Medulla oblongata (tissue), 1 donor: ENCODE measurements at regions not wholly inside any gene's neighbourhood (a gene's known extent, or its start where the extent isn't known, plus 50 kb on each side); places are given as distances from the start of the nearest gene placed in this dataset.

Experiments used
- DNase-seq: peaks from one replicate; pipeline ENCODE4 v3.0.0-alpha.2; 2015; ENCODE audit errors: extremely low spot score

- DNase-seq: no peak
Observed at GRCh38 chr1:116262207-116262994, 110.6 kb upstream of the ATP1A1 start.

- DNase-seq: no peak
Observed at GRCh38 chr1:116262995-116263385, 110.1 kb upstream of the ATP1A1 start.

GRCh38 chr1:116265931-116266863 is 106.8 kb upstream of the ATP1A1 start:
- DNase-seq: no peak

- no peak for DNase-seq
Observed at GRCh38 chr1:116266864-116267212, 106.2 kb upstream of the ATP1A1 start.

- peak; percentile 47 for DNase-seq
Observed at GRCh38 chr1:116268211-116268610, 104.8 kb upstream of the ATP1A1 start.

GRCh38 chr1:116270316-116271057 is 102.6 kb upstream of the ATP1A1 start:
- no peak for DNase-seq

- no peak for DNase-seq
Observed at GRCh38 chr1:116273042-116273783, 99.8 kb upstream of the ATP1A1 start.

GRCh38 chr1:116276532-116276931 is 96.5 kb upstream of the ATP1A1 start:
- no peak for DNase-seq

GRCh38 chr1:116277840-116278540 is 95.1 kb upstream of the ATP1A1 start:
- no peak for DNase-seq

- DNase-seq: no peak
Observed at GRCh38 chr1:116278541-116278866, 94.5 kb upstream of the ATP1A1 start.

- no peak for DNase-seq
Observed at GRCh38 chr1:116279715-116280114, 93.3 kb upstream of the ATP1A1 start.

- peak; percentile 9 for DNase-seq
Observed at GRCh38 chr1:116284819-116285390, 88.1 kb upstream of the ATP1A1 start.

GRCh38 chr1:116286541-116286971 is 86.5 kb upstream of the ATP1A1 start:
- no peak for DNase-seq

GRCh38 chr1:116287341-116288200 is 85.5 kb upstream of the ATP1A1 start:
- no peak for DNase-seq

GRCh38 chr1:116288201-116288598 is 84.8 kb upstream of the ATP1A1 start:
- no peak for DNase-seq

GRCh38 chr1:116289193-116289592 is 83.9 kb upstream of the ATP1A1 start:
- DNase-seq: no peak

- DNase-seq: no peak
Observed at GRCh38 chr1:116290085-116290705, 82.8 kb upstream of the ATP1A1 start.

- no peak for DNase-seq
Observed at GRCh38 chr1:116291024-116291423, 82.0 kb upstream of the ATP1A1 start.
